OCI-LY3 (cell line): ENCODE measurements at regions not wholly inside any gene's neighbourhood (a gene's known extent, or its start where the extent isn't known, plus 50 kb on each side); places are given as distances from the start of the nearest gene placed in this dataset.

ENCODE experiments used
- EZH2phosphoT487 ChIP-seq: fragments of 200-600 bp; shearing (Covaris generic); IDR thresholded peaks from 2 replicates; pipeline ENCODE4 v1.6.1; 2018; ENCODE audit warnings: antibody characterized with exemption, mixed run types, low read depth
- TF ChIP-seq, protein P1 (sequence below): fragments of 200-600, 300-600 bp; sonication (generic); IDR thresholded peaks from 2 replicates; pipeline ENCODE4 v1.5.1; 2014; ENCODE audit warnings: antibody characterized with exemption, low read length, low read depth

DNA sequence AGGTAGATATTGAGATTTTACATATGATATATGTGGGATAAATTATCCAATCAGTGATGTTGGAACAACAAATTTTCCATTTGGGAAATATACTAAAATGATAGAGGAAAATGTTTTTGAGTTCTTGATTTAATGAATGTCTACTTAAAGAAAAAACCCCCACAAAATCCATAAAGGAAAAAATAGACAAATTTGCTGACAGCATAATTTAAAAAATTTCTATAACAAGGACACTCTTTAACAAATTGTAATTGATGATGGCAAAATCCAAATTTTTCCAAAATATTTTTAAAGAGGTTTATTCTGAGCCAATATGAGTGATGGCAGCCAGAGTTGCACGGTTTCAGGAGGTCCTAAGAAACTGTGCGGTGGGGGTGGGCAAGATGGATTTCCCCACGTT, 51.9 kb upstream of the RHOU start:
- TF ChIP-seq, protein P1, sequence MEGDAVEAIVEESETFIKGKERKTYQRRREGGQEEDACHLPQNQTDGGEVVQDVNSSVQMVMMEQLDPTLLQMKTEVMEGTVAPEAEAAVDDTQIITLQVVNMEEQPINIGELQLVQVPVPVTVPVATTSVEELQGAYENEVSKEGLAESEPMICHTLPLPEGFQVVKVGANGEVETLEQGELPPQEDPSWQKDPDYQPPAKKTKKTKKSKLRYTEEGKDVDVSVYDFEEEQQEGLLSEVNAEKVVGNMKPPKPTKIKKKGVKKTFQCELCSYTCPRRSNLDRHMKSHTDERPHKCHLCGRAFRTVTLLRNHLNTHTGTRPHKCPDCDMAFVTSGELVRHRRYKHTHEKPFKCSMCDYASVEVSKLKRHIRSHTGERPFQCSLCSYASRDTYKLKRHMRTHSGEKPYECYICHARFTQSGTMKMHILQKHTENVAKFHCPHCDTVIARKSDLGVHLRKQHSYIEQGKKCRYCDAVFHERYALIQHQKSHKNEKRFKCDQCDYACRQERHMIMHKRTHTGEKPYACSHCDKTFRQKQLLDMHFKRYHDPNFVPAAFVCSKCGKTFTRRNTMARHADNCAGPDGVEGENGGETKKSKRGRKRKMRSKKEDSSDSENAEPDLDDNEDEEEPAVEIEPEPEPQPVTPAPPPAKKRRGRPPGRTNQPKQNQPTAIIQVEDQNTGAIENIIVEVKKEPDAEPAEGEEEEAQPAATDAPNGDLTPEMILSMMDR = no peak
- TF ChIP-seq EZH2phosphoT487 = no peak
